ENCODE measurements at regions not wholly inside any gene's neighbourhood (a gene's known extent, or its start where the extent isn't known, plus 50 kb on each side); places are given as distances from the start of the nearest gene placed in this dataset.

GRCh38 chr7:84812021-84812420 is 374.8 kb downstream of the SEMA3D start (continued):
- TF ChIP-seq EZH2phosphoT487 (IDR thresholded peaks at IDR 0.05; ENCODE audit: borderline replicate concordance), result no peak
- no peak for TF ChIP-seq POLR2A (IDR thresholded peaks at IDR 0.05; ENCODE audit: borderline replicate concordance, extremely low read depth, insufficient read depth, insufficient read length)
- no peak for TF ChIP-seq ZNF274 (IDR thresholded peaks at IDR 0.05; ENCODE audit: low read depth, low read length)
- no peak for TF ChIP-seq MAX (IDR thresholded peaks at IDR 0.05)
- no peak for TF ChIP-seq EZH2 (IDR thresholded peaks at IDR 0.05)
- TF ChIP-seq ATF3 (IDR thresholded peaks at IDR 0.05), result no peak
- no peak for TF ChIP-seq SIN3A (IDR thresholded peaks at IDR 0.05; ENCODE audit: low read depth)
- no peak for TF ChIP-seq JUND (IDR thresholded peaks at IDR 0.05)
- TF ChIP-seq ZBTB33 (IDR thresholded peaks at IDR 0.05; ENCODE audit: extremely low read depth, insufficient replicate concordance, low read length), result no peak

- Histone ChIP-seq H3K36me3 (ENCODE audit: control insufficient read depth in 1 of 2, insufficient read depth in 2 of 2, low read length in 2 of 2) (no peaks in the 10 kb centered on the region), H3K4me1 (ENCODE audit: control insufficient read depth in 1 of 2, insufficient read depth in 2 of 2, low read length in 2 of 2) (no peaks in the 10 kb centered on the region), H3K27ac (ENCODE audit: low read depth, low read length) (no peak overlapping the region), H3K4me3 (replicated peaks in 1 of 2; ENCODE audit: low read depth in 1 of 2, low read length in 2 of 2) (no peak overlapping the region), H4K20me1 (ENCODE audit: insufficient read depth) (no peaks in the 10 kb centered on the region), H3K27me3 (ENCODE audit: insufficient read depth, low read length) (no peaks in the 10 kb centered on the region), H2AFZ (ENCODE audit: low read depth, low read length, poor library complexity, severe bottlenecking) (no peak overlapping the region), H3K9me2 (ENCODE audit: insufficient read depth) (no peaks in the 10 kb centered on the region), H3K4me2 (ENCODE audit: low read length) (no peak overlapping the region), H3K9ac (ENCODE audit: low read length) (no peak overlapping the region), H3K79me2 (ENCODE audit: insufficient read depth, low read length) (no peaks in the 10 kb centered on the region), H3K9me3 (ENCODE audit: control insufficient read depth in 1 of 2, insufficient read depth in 1 of 2, low read depth in 1 of 2, low read length in 2 of 2) (no peaks in the 10 kb centered on the region)
- DNase-seq (ENCODE audit: low read depth, low spot score), result no peak
- TF ChIP-seq MAX (IDR thresholded peaks at IDR 0.05) (no peak), POLR2AphosphoS5 (IDR thresholded peaks at IDR 0.05; ENCODE audit: low read depth, low read length) (no peak), EZH2phosphoT487 (IDR thresholded peaks at IDR 0.05; ENCODE audit: borderline replicate concordance) (no peak), SP1 (IDR thresholded peaks at IDR 0.05; ENCODE audit: low read depth) (no peak), ZFX (IDR thresholded peaks at IDR 0.05) (no peak), YY1 (IDR thresholded peaks at IDR 0.05; ENCODE audit: extremely low read depth, insufficient replicate concordance, low read depth, low read length) (no peak), CEBPB (IDR thresholded peaks at IDR 0.05; ENCODE audit: low read depth) (no peak), CTCF (IDR thresholded peaks at IDR 0.05 in 2 of 3, conservative IDR thresholded peaks at IDR 0.05 in 1 of 3; ENCODE audit: borderline replicate concordance in 1 of 3, insufficient read depth in 1 of 3, low read depth in 2 of 3, low read length in 2 of 3) (no peak), FOSL1 (IDR thresholded peaks at IDR 0.05; ENCODE audit: low read depth) (no peak), TCF7L2 (IDR thresholded peaks at IDR 0.05; ENCODE audit: borderline replicate concordance, extremely low read depth, insufficient read depth, insufficient read length) (no peak), ATF3 (IDR thresholded peaks at IDR 0.05) (no peak), SIN3A (IDR thresholded peaks at IDR 0.05; ENCODE audit: low read depth) (no peak), JUND (IDR thresholded peaks at IDR 0.05) (no peak), CBX3 (IDR thresholded peaks at IDR 0.05; ENCODE audit: low read depth) (no peak), ZBTB33 (IDR thresholded peaks at IDR 0.05; ENCODE audit: extremely low read depth, insufficient replicate concordance, low read length) (no peak), POLR2A (IDR thresholded peaks at IDR 0.05; ENCODE audit: borderline replicate concordance, extremely low read depth, insufficient read depth, insufficient read length) (no peak)
- no TSS peak for BruUV-seq (replicated peaks)
- ATAC-seq, result no peak
- CTCF ChIA-PET, result no interaction called here
- intact Hi-C loops (cut with micrococcal nuclease), result no loop called here
- RAD21 ChIA-PET (ENCODE audit: low non-redundant PET in 1 of 2, low total read pairs in 2 of 2, uncharacterized antibody in 2 of 2, unreplicated experiment in 2 of 2), result no interaction called here
- POLR2A ChIA-PET, result no interaction called here
These were observed 375.5 kb downstream of the SEMA3D start for GRCh38 chr7:84811362-84811761.

All from HCT116 (cell line).